GM19351 (cell line): ENCODE measurements at regions not wholly inside any gene's neighbourhood (a gene's known extent, or its start where the extent isn't known, plus 50 kb on each side); places are given as distances from the start of the nearest gene placed in this dataset.
"Not testable (repeated sequence)": the region's sequence is repeated elsewhere in the genome, so short reads cannot be mapped to it uniquely, and the experiment has no call there.

Experiments used
- ATAC-seq: cut with Tn5 transposase; IDR thresholded peaks from one replicate; pipeline ENCODE4 v1.9.1; 2021; ENCODE audit warnings: mild to moderate bottlenecking, moderate library complexity; ENCODE audit not compliant: unreplicated experiment

DNA sequence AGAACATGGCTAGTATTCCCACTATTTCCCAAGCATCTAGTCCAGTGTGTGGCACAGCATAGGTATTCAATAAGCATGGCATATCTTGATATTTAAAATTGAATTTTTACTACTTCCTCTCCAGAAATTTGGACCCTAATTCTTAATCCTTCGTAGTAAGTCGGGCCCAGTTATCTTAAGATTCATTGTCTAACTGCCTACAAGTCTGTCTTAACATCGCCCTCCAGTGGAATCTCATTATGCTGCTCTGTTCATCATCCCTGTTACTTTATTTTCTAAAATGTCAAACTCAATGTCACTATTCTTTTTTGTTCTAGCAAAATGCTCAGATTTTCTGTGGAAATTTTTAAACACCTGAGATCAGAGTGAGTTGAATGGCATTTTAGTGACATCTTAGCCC, 606.2 kb downstream of the KLHL13 start:
- ATAC-seq: no peak

DNA sequence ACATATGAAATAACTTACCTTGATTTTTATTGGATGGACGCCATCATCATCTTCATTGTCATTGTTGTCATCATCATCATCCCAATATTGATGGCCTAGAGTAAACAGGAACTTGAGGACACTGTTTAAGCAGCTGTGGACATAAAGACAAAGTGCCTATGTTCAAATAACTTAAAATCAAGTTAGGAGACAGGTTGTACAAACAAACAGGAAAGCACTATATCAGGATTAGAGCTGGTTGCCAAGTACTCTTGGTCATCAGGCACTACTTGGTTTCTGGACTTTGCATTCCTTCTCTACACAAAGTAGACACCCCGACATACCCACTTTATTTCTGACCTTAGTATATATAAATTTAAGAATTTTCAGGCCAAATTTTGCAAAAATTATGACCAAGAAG, 608.6 kb downstream of the KLHL13 start:
- ATAC-seq: no peak

DNA sequence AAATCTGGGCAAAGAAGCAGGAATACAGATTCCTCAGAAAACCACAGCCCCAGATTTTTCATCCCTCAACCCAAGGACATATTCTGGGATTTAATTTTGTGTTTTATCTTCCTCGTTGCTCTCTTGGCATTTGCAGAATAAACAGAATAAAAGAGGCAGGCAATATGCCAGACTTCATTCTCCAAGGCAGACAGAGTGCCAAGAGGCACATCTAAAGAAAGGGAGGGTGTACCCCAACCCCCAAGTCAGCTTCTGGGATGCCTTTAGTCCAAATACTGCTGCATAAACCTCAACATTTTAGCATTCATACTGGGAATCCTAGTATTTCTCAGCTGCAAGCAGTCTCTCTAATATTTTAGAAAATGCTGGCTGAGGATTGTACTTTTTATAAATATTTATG, 629.2 kb downstream of the KLHL13 start:
- no peak for ATAC-seq

DNA sequence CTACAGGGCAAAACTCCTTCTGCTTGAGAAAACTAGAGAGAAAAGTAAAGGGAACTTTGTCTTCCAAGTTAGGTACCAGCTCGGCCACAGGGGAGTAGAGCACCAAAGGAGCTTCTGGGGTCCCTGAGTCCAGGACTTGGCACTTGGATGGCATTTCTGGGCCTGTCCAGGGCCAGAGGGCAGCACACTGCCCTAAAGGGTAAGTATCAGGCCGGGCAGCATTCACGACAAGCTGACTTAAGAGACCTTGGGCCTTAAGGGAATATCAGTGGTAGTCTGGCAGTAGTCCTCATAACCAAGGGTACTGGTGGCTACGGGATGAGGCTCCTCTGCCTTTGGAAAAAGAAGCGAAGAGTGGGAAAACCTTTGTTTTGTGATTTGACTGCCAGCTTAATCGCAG, 632.7 kb downstream of the KLHL13 start:
- no peak for ATAC-seq

DNA sequence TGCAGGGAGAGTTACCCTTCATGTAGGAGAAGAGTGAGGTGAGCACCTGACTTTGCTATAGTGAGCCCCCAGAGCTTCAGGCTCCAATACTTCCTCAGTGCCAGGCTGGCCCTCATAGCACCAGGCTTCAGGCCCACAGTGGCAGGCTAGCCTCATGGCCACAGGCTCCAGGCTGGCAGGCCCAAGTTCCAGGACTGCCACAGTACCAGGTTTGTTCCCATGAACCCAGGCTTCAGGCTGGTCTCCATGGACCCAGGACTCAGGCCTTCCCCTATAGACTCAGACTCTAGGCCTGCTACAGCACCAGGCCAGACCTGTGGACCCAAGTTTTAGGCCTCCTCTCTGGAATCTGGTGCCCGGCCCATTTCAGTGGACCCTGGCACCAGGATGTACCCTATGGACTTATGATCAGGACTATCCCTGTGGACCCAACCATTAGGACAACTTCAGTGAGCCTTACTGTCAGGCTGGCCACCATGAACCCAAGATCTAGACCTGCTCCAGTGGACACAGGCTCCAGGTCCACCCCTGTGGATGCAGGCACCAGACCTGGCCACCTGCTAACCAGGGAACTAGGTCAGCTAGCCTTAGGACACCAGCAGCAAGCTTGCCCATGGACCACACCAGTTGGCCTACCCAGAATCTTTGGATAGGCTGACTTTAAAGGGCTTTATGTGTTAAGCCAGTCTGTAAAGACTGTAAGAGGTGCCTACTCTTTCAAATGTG, 658.2 kb downstream of the KLHL13 start:
- no peak for ATAC-seq

DNA sequence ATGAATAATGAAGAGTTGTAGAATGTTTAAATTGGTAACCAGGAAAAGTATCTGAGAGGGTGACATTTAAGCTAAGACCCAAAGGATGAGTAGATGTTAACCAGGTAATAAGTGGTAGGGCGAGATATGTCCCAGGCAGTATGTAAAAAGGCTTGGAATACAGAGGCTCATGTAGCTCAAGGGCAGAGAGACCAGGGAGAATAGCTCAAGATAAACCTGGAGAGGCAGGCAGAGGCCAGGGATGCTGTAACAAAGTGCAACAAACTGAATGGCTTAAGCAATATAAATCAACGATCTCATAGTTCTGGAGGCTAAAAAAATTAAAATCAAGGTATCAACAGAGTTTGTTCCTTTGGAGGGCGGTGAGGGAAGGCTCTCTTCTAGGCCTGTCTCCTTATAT, 660.8 kb downstream of the KLHL13 start:
- no peak for ATAC-seq

DNA sequence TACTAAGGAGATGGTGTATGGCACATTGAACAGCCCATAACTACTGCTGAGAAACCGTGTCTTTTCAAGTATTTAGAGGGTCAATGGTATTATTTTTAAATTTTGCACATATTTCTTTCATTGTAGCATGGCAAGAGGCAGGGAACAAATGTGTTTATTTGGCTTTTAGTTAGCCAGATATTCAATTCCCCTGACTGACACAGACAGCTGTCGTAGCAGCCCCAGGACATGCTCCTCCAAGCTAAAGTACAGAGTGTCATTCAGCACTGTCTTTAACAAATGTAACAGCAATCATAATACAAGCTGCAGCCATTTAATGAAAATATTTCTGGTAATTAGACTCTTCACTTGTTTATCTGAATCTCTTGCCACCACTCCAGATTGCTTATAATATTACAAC, 687.1 kb downstream of the KLHL13 start:
- ATAC-seq: no peak

DNA sequence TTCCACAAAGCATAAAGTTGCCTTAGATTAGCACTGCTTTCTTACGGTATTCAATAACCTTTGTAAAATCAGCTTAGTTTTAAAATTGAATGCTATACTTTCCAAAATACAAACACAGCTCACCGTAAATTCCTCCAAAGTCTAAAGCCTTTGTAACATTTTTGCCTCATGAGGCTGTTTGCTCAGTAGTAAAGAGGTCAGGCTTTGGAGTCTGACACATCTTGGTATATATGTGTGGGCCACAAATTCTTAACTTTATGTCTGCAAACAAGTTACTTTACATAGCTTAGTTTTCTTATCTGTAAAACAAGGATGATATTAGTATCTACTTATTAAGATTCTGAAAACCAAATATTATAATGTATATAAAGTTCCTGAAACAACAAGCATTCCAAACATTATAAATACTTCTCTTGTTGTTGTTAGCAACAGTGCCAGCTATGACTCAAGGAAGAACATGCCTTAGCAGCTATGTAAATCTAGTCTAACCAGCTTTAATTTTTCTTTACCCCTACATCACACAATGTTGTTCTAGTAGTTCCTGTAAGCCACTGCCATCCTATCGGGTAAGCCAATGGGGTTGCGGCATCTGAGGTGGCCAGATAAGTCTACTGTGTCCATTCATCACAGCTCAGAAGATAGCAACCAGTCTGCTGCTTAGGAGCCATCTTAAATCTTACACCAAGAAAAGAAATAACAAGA, 709.0 kb downstream of the KLHL13 start:
- ATAC-seq: no peak

DNA sequence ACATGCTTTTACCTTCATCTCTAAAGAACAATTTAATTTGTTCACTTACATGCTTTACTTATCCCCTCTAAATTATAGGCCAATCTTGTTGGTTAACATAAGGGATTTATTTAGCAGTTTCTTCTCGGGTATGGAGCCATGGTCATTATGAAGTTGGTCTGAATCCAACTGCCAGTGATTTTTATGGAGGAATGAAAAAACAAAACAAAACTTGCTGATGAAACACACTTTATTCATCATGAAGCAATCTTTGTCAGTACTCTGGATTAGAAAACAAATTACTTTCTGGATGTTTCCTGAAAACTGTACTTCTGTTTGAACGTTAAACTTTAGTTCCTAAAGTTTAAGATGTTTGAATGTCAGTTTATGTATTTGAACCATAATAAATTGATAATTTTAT, 715.8 kb downstream of the KLHL13 start:
- ATAC-seq: no peak

DNA sequence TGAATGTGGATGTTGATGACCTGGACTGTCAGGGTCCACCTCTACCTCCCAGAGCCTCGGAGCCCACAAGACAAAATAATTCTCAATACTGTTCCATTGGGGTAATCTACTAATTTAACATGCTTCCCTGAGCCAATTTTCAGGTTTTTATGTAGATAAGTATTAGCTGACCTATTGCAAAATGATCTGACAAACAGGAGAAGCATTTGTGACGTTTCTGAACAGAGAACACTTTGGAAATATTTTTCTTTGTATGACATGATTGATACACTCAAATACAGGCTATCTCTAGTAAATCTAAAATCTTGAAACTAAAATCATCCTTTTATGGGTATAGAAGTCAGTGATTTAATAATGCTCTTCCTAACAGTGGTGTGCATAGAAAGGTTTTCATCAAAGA, 716.6 kb downstream of the KLHL13 start:
- ATAC-seq: no peak

DNA sequence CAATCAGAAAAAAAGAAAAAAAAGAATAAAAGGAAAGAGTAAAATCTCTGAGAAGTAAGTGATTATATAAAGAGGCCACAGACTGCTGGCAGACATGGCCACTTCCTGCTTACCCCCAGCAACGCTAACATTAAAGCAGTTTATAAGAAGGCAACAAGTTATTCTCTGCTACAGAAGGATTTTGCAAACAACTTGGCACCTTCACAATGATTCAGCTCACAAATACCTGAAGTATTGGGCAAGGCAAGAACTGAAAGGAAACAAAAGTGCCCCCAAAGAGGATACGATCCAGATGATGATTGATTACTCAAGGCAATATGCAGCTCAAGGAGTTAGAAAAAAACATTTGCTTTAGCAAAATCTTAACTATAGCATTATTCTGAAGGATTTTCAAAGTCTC, 718.8 kb downstream of the KLHL13 start:
- no peak for ATAC-seq

DNA sequence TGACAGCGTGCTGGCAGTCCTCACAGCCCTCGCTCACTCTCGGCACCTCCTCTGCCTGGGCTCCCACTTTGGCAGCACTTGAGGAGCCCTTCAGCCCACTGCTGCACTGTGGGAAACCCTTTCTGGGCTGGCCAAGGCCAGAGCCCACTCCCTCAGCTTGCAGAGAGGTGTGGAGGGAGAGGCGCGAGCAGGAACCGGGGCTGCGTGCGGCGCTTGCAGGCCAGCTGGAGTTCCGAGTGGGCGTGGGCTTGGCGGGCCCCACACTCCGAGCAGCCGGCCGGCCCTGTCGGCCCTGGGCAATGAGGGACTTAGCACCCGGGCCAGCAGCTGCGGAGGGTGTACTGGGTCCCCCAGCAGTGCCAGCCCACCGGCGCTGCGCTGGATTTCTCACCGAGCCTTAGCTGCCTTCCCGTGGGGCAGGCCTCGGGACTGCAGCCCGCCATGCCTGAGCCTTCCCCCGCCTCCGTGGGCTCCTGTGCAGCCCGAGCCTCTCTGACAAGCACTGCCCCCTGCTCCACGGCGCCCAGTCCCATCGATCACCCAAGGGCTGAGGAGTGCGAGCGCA, 722.0 kb downstream of the KLHL13 start:
- ATAC-seq: not testable (repeated sequence)

DNA sequence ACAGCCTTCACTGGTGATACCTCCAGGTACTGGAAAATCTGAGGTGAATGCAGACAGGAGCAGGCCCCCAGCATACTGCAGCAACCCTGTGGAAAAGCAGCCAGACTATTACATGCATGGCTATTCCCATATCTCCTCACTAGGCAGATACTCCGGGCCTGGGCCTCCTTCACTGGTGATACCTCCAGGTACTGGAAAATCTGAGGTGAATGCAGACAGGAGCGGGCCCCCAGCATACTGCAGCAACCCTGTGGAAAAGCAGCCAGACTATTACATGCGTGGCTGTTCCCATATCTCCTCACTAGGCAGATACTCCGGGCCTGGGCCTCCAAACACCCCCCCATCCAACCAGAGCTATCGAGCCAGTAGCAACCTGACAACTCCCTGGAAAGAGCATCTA, 724.2 kb downstream of the KLHL13 start:
- ATAC-seq: not testable (repeated sequence)

DNA sequence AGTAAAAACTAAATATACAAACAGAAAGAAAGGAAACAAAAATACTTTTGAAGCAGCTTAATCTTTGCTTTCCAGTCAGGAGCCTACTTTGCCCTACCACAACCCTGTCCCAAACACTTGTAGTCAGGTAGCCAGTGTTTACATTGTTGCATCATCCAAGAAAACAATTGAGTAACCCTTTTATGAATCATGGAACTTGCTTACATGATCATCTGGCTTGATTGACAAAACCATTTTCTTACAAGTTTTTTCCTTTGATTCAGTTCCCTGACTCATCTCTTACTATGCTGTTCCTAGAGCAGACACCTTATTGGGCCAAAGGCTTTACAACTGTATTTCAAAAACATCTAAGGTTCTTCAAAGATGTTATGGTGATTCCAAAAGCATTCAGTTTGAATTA, 740.1 kb downstream of the KLHL13 start:
- ATAC-seq: no peak

DNA sequence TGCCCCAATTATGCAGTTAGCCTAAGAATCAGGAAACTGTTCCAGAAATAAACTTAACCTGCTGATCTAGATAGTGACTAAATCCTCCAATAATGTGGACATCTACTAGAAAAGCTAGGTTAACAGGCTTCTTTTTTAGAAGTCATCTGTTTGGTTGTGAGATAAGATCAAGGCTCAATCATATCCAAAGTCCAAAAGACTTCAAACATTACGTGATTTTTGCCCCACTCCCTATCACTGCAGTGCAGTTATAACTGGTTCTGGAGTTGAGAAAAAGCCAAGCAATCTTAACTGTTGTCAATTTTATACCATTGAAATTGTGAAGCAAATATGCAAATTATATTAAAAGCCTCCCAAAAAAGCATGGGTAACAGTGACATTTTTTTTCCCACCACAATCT, 781.4 kb downstream of the KLHL13 start:
- ATAC-seq: no peak

DNA sequence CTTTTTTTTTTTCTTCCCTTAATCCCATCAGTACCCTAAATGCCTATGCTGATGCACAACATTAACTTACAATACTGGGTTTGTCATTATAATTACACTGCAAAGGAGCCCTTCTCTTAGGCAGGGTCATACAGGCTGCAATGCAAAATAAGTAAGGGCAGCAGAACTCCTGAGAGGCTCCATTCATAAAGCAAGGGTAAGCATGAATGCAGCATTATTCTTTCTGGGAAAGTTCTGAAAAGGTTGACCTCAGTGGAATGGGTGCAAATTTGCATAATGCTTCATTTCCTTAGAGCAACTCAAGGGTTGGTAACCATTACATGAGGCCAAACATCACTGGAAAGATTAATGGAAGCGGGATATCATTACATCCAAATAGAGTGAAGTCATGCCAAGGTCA, 789.2 kb downstream of the KLHL13 start:
- no peak for ATAC-seq

DNA sequence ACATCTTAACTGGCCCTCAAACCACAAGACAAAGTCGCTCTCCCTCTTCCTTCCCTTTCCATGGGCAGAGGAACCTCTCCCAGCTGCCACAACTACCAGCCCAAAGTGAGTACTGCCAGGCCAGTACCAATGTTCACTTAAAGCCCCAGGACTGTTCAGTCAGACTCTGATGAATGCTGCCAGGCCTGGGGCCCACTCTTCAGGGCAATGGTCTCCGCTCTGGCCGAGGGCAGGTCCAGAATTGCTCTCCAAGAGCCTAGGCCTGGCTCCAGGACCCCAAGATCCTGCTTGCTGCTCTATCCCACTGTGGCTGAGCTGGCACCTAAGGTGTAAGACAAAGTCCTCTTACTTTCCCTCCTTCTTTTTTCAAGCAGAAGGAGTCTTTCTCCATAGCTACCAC, 790.9 kb downstream of the KLHL13 start:
- no peak for ATAC-seq

DNA sequence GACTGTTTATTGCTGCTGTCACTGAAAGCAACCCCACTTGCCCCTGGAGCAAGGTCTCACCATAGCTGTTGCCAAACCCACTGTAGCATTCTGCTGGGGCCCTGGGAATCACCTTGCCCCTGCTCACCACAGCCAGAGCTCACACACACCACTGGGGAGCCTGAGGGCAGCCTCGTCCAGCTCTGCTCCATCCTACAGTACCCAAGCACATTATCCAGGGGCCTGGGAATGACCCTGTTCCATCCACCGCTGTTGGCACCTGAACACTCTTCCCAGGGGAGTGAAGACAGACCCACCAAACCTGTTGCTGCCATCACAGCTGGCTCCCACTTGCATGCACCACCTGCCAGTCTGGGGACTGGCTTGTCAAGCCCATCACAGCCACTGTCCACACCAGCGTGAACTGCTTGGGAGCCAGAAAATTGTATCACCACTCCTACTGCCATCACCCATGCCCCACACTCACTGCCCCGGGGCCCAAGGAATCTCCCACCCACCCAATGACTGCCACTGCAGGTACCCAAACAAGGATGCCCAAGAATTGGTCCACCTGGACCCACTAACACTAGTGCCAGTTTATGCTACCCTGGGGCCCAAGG, 811.3 kb downstream of the KLHL13 start:
- no peak for ATAC-seq

DNA sequence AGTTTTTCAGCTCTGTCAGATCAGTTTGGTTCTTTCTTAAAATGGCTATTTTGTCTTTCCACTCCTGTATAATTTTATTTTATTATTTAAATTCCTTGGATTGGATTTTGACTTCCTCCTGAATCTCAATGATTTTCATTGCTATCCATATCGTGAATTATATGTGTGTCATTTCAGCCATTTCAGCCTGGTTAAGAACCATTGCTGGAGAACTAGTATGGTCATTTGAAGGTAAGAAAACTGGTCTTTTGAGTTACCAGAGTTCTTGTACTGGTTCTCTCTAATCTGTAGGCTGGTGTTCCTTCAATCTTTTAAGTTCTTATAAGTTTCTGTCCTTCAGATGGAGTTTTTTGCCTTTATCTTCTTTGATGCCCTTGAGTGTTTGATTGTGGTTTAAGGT, 815.5 kb downstream of the KLHL13 start:
- no peak for ATAC-seq

DNA sequence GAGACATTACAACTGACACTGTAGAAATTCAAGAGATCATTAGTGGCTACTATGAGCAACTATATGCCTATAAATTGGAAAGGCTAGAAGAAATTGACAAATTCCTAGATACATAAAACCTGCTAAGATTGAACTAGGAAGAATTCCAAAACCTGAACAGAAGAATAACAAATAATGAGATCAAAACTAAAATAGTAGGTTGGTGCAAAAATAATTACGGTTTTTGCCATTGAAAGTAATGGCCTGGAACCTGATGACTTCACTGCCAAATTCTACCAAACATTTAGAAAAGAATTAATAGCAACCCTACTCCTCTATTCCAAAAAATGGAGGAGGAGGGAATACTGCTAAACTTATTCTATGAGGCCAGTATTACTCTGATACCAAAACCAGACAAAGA, 824.9 kb downstream of the KLHL13 start:
- no peak for ATAC-seq

DNA sequence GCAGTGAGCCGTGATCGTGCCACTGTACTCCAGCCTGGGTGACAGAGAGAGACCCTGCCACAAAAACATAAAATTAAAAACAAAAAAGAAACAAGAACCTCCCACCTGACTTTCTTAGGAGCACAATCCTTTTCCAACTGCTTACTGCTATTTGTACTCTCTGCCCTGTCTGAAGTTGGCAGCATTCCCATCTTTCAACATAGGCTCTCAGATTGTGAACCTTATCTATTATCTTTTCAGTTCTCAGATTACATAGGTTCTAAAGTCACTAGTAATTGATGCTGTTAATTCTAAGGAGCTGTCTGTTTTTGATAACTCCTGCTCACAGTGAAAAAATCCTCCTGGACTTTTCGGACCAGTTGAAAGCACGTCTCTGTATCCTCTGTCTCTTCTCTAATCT, 812.2 kb upstream of the CT83 start:
- ATAC-seq: no peak
